GM19240 (cell line): ENCODE measurements at regions not wholly inside any gene's neighbourhood (a gene's known extent, or its start where the extent isn't known, plus 50 kb on each side); places are given as distances from the start of the nearest gene placed in this dataset.

Experiments used
- DNase-seq: peaks from one replicate; pipeline ENCODE4 v3.0.0; 2011; ENCODE audit warnings: low spot score; ENCODE audit not compliant: insufficient read length

GRCh38 chr17:69717214-69717613 is 302.7 kb downstream of the MAP2K6 start:
- no peak for DNase-seq

- no peak for DNase-seq
Observed at GRCh38 chr17:69717819-69718218, 303.3 kb downstream of the MAP2K6 start.

- DNase-seq: no peak
Observed at GRCh38 chr17:69719474-69720048, 305.1 kb downstream of the MAP2K6 start.

- no peak for DNase-seq
Observed at GRCh38 chr17:69722518-69722917, 308.0 kb downstream of the MAP2K6 start.

- DNase-seq: no peak
Observed at GRCh38 chr17:69723316-69723715, 308.8 kb downstream of the MAP2K6 start.

- DNase-seq: no peak
Observed at GRCh38 chr17:69723741-69724140, 309.2 kb downstream of the MAP2K6 start.

GRCh38 chr17:69724238-69724637 is 309.7 kb downstream of the MAP2K6 start:
- no peak for DNase-seq

- DNase-seq: no peak
Observed at GRCh38 chr17:69725146-69725545, 310.6 kb downstream of the MAP2K6 start.

GRCh38 chr17:69728816-69729215 is 314.3 kb downstream of the MAP2K6 start:
- DNase-seq: no peak

GRCh38 chr17:69729944-69730343 is 315.4 kb downstream of the MAP2K6 start:
- DNase-seq: no peak

GRCh38 chr17:69732272-69732918 is 317.9 kb downstream of the MAP2K6 start:
- no peak for DNase-seq

GRCh38 chr17:69733171-69734012 is 318.9 kb downstream of the MAP2K6 start:
- no peak for DNase-seq

GRCh38 chr17:69734656-69735055 is 320.2 kb downstream of the MAP2K6 start:
- DNase-seq: no peak

- DNase-seq: no peak
Observed at GRCh38 chr17:69735285-69735684, 320.8 kb downstream of the MAP2K6 start.

- no peak for DNase-seq
Observed at GRCh38 chr17:69743091-69743490, 328.6 kb downstream of the MAP2K6 start.

GRCh38 chr17:69744512-69745070 is 330.1 kb downstream of the MAP2K6 start:
- no peak for DNase-seq

GRCh38 chr17:69749911-69750310 is 325.1 kb upstream of the KCNJ16 start:
- no peak for DNase-seq

GRCh38 chr17:69757688-69758430 is 317.2 kb upstream of the KCNJ16 start:
- no peak for DNase-seq

- no peak for DNase-seq
Observed at GRCh38 chr17:69760562-69760961, 314.5 kb upstream of the KCNJ16 start.

GRCh38 chr17:69761011-69761410 is 314.0 kb upstream of the KCNJ16 start:
- DNase-seq: no peak

- no peak for DNase-seq
Observed at GRCh38 chr17:69761767-69762321, 313.2 kb upstream of the KCNJ16 start.
